IPS-18a (cell line): ENCODE measurements at regions not wholly inside any gene's neighbourhood (a gene's known extent, or its start where the extent isn't known, plus 50 kb on each side); places are given as distances from the start of the nearest gene placed in this dataset.

Experiments used
- H3K27ac ChIP-seq: one replicate; pipeline ENCODE4 v1.5.1; 2013; ENCODE audit warnings: low read length
- H3K27me3 ChIP-seq: one replicate; pipeline ENCODE4 v1.6.1; 2013; ENCODE audit warnings: mild to moderate bottlenecking, low read length; ENCODE audit not compliant: control insufficient read depth, insufficient read depth
- H3K36me3 ChIP-seq: one replicate; pipeline ENCODE4 v1.6.1; 2013; ENCODE audit warnings: low read depth, low read length; ENCODE audit not compliant: control insufficient read depth
- H3K4me1 ChIP-seq: one replicate; pipeline ENCODE4 v1.6.1; 2013; ENCODE audit warnings: low read depth, low read length; ENCODE audit not compliant: control insufficient read depth
- H3K4me3 ChIP-seq: one replicate; pipeline ENCODE4 v1.5.1; 2013; ENCODE audit warnings: low read length
- H3K9ac ChIP-seq: one replicate; pipeline ENCODE4 v1.6.1; 2013; ENCODE audit warnings: mild to moderate bottlenecking, low read length, moderate library complexity
- H3K9me3 ChIP-seq: one replicate; pipeline ENCODE4 v1.6.1; 2013; ENCODE audit warnings: low read depth, low read length; ENCODE audit not compliant: control insufficient read depth

DNA sequence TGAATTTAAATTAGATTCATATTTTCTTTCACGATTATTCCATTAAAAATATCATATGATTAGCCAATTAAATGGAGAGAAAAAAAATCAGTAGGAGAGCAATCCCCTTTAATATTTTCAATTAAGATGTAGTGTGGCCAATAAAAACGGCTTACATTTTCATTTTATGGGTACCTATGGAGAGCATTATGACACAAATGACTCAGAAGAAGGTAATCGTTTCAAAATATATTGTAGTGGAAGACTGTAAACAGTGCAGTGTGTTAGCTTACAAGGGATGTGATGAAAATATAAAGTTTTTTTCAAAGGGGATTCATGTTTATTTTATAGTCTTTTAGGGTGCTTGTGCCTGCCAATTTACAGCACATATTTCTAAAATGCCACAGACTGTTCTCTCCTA is 1507.4 kb upstream of the CELF4 start:
- Histone ChIP-seq H3K4me1 (no peaks in the 10 kb centered on the region), H3K36me3 (no peaks in the 10 kb centered on the region), H3K9ac (no peak overlapping the region), H3K27ac (no peak overlapping the region), H3K27me3 (no peaks in the 10 kb centered on the region), H3K9me3 (no peaks in the 10 kb centered on the region), H3K4me3 (no peak overlapping the region)

DNA sequence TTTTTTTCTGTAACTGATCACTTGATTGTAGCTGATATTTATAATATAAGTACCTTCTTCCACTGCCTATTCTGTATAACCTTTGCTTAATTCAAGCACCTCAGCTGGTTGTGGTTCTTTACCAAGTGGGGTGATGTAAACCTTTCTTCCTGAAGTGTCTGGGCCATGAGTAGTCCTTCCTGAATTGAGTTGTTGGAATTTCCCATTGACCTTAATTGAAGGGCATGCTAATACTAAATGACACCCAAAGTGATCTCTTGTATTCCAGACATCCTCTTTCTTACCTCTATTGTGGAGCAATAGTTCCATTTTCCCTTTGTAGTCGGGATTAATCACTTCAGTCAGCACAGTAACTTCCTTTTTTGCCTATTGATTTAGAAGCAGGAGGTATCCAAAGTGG is 1496.8 kb upstream of the CELF4 start:
- H3K27me3 ChIP-seq: no peaks in the 10 kb centered on the region
- no peaks in the 10 kb centered on the region for H3K9me3 ChIP-seq
- H3K4me3 ChIP-seq: no peak overlapping the region
- H3K36me3 ChIP-seq: no peaks in the 10 kb centered on the region
- no peaks in the 10 kb centered on the region for H3K4me1 ChIP-seq
- no peak overlapping the region for H3K9ac ChIP-seq
- no peak overlapping the region for H3K27ac ChIP-seq

DNA sequence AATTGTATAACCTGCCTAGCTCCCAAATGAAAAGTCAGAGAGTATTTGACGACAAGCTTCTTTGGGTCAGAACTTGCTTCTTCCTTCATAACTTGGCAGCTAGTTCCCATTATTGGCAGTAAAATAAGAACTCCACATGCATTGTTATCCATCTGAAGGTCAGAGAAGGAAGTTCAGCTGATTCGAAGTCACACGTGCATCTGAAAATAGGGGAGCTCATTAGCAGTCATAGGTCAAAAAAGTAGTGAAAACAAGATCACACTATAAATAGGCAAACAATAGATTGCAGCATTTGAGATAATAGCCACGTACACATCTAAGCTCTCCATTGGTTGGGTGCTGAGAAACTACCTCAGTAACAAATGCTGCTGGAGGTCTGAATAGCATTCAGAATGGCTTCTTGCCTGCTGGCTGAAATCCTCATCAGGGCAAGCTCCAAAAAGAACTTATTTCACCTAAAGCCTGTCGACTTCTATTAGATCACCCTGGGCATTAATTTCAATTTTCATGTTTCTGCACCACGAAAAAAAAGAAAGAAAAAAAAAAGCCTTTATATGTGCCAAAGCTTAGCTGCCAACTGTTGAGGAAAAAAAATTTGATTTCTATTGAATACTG is 1492.9 kb upstream of the CELF4 start:
- Histone ChIP-seq H3K9ac (no peak overlapping the region), H3K4me3 (no peak overlapping the region), H3K27ac (no peak overlapping the region), H3K4me1 (no peaks in the 10 kb centered on the region), H3K36me3 (no peaks in the 10 kb centered on the region), H3K9me3 (no peaks in the 10 kb centered on the region), H3K27me3 (no peaks in the 10 kb centered on the region)

DNA sequence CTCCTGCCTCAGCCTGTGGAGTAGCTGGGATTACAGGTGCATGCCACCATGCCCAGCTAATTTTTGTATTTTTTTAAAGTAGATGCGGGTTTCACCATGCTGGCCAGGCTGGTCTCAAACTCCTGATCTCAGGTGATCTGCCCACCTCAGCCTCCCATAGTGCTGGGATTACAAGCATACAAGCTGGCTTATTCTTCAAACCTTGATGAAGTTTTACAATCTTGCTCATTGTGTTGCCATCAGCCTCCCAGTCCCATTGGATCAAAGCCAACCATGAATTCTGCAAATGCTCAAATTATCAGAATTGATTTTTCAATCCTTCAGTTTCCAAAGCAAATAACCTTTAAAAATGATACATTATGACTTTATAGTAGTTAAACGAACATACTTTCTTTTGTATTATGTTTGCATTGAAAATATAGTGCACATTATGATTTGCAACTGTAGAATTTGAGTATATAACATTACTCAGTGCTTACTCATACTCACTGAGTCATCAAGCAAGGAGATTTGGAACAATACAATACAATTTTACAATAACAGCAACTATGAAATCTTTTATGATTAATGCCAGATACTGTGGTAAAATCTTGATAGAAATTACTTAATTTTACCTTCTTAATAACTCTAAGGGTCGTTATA is 1491.9 kb upstream of the CELF4 start:
- H3K27ac ChIP-seq: no peak overlapping the region
- H3K4me3 ChIP-seq: no peak overlapping the region
- H3K4me1 ChIP-seq: no peaks in the 10 kb centered on the region
- H3K27me3 ChIP-seq: no peaks in the 10 kb centered on the region
- no peaks in the 10 kb centered on the region for H3K36me3 ChIP-seq
- no peak overlapping the region for H3K9ac ChIP-seq
- no peaks in the 10 kb centered on the region for H3K9me3 ChIP-seq

DNA sequence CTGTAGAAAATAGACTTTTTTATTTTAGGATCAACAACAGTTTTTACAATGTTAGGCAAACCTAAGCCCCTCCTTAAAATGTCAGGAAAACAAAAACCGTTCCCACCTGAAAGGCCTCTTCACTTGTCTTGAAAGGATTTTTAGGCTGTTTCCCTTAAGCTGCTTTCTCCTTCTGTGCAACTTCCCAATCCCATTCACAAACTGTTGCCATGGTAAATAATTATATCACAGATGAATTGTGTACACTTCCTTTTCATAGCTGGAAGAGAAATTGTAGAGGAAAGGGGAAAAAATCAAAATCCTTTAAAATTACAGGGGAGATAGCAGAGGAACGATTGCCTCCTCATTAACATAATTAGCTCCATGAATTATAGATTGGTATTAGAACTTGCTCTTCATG is 1488.0 kb upstream of the CELF4 start:
- Histone ChIP-seq H3K4me3 (no peak overlapping the region), H3K9ac (no peak overlapping the region), H3K9me3 (no peaks in the 10 kb centered on the region), H3K4me1 (no peaks in the 10 kb centered on the region), H3K27ac (no peak overlapping the region), H3K36me3 (no peaks in the 10 kb centered on the region), H3K27me3 (no peaks in the 10 kb centered on the region)

DNA sequence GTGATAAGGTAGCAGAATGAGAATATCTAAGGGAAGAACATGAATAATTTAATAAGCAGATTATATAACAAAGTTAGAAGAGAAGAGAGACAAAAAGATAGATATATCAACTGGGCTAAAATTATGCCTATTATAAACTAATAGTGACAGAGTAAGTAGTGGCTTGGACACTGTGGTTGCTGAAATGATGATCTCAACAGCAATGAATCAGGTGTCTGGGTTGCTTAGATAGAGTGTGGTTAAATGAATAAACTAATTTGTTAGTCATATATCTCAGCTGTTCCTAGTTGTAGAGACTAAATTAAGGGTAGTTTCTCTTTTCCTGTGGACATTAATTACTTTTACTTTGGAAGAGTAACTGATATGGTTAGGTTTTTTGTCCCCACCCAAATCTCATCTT is 1485.4 kb upstream of the CELF4 start:
- no peaks in the 10 kb centered on the region for H3K9me3 ChIP-seq
- H3K36me3 ChIP-seq: no peaks in the 10 kb centered on the region
- no peaks in the 10 kb centered on the region for H3K4me1 ChIP-seq
- H3K27me3 ChIP-seq: no peaks in the 10 kb centered on the region
- H3K9ac ChIP-seq: no peak overlapping the region
- no peak overlapping the region for H3K4me3 ChIP-seq
- H3K27ac ChIP-seq: no peak overlapping the region

DNA sequence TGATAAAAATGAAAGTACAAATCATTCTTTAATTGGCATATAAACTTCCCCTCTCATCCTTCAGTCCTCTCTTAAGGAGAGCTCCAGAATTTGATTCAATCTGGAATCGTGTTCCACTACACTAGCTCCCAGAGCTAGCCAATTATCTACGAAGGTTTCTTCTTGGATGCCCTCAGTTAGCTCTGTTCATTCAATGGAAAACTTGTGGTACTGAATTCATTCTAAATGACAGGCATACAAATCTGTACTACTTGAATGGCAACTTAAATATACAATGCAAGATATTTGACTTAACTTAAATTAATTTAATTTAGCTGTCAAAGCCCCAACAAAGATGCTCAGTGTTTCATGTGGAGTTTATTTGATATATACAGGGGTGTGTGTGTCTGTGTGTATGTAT is 1474.2 kb upstream of the CELF4 start:
- H3K9me3 ChIP-seq: no peaks in the 10 kb centered on the region
- no peaks in the 10 kb centered on the region for H3K36me3 ChIP-seq
- no peak overlapping the region for H3K9ac ChIP-seq
- no peak overlapping the region for H3K27ac ChIP-seq
- no peak overlapping the region for H3K4me3 ChIP-seq
- H3K27me3 ChIP-seq: no peaks in the 10 kb centered on the region
- no peaks in the 10 kb centered on the region for H3K4me1 ChIP-seq

DNA sequence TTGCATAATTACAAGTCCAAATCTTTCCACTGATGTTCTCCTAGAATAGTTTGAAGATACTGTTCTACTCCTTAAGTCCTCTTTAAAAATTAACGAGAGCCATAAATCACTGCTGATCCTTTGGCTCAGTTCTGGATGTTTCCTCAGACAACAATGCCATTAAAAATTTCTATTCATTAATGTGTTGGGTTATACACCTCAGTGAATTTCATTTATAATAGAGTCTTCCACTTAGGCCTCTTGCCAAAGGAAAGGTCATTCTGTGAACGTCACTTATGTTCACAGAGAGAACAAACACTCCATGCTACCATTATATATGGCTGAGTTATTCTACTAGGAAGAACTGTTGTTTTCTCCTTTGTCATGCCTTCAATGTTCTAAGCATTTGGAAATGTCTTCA is 1472.3 kb upstream of the CELF4 start:
- Histone ChIP-seq H3K4me3 (no peak overlapping the region), H3K27me3 (no peaks in the 10 kb centered on the region), H3K9me3 (no peaks in the 10 kb centered on the region), H3K27ac (no peak overlapping the region), H3K9ac (no peak overlapping the region), H3K4me1 (no peaks in the 10 kb centered on the region), H3K36me3 (no peaks in the 10 kb centered on the region)

DNA sequence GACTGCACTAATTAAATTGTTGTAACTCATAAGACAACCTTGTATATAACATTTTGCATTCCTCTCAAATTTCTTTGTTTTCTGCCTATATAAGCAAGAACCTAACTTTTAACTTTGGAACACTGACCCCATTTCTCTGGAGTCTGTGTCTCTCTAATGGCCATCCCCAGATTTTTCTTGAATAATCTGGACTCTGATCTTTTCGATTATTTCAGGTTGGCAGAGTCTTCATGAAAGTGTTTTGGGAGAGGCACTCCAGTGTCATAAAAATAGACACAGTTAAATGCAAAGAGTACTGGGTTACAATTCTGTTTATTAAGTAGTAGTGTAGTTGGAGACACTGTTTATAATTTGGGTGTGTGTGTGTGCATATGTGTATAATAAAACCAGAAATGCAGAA is 1467.7 kb upstream of the CELF4 start:
- H3K4me1 ChIP-seq: no peaks in the 10 kb centered on the region
- no peak overlapping the region for H3K4me3 ChIP-seq
- H3K9ac ChIP-seq: no peak overlapping the region
- no peaks in the 10 kb centered on the region for H3K9me3 ChIP-seq
- H3K27ac ChIP-seq: no peak overlapping the region
- H3K36me3 ChIP-seq: no peaks in the 10 kb centered on the region
- H3K27me3 ChIP-seq: no peaks in the 10 kb centered on the region

DNA sequence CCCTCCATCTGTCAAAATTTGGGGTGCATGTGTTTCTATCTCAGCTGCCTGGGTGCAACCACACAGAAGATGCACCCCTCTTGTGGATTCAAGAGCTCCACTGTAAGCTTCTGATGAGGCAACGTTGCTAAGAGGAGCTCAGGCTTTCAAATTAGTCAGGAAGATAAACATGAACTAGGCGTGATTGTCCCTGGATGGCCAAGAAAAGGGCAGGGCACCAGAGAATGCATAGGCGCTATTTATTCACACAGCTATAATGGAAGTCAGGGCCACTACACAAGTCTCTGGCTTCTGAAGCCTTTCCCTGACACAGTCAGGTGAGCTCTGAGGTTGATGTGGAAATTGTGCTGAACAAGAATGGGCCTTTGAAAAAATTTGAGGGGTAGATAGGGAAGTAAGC is 1466.0 kb upstream of the CELF4 start:
- Histone ChIP-seq H3K36me3 (no peaks in the 10 kb centered on the region), H3K4me3 (no peak overlapping the region), H3K27ac (no peak overlapping the region), H3K9me3 (no peaks in the 10 kb centered on the region), H3K27me3 (no peaks in the 10 kb centered on the region), H3K9ac (no peak overlapping the region), H3K4me1 (no peaks in the 10 kb centered on the region)

DNA sequence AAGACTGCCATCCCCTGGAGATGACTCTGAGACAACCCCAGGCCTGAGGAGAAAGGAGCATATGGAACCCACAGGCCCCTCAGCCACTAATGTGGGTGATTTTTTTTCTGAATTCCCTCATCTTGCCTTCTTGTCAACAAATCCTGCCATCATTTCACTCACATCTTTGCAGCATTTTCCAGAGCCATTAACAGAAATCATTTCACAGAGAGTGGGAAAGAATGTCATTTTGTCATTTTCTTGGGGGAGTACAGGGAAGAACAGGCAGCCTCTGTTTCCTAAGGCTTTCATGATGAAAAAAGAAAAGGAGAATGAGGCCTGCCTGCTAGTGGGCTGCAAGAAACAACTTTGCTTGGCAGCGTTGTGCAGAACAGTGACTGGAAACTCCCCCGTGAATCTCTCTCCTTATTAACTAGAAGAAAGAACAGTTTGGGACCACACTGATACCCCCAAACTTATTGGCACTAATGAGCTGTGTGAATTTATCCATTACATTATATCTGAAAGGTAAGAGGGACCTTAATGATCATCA is 1464.6 kb upstream of the CELF4 start:
- H3K4me3 ChIP-seq: no peak overlapping the region
- no peaks in the 10 kb centered on the region for H3K36me3 ChIP-seq
- H3K27ac ChIP-seq: no peak overlapping the region
- H3K9me3 ChIP-seq: no peaks in the 10 kb centered on the region
- H3K4me1 ChIP-seq: no peaks in the 10 kb centered on the region
- H3K27me3 ChIP-seq: no peaks in the 10 kb centered on the region
- H3K9ac ChIP-seq: no peak overlapping the region

DNA sequence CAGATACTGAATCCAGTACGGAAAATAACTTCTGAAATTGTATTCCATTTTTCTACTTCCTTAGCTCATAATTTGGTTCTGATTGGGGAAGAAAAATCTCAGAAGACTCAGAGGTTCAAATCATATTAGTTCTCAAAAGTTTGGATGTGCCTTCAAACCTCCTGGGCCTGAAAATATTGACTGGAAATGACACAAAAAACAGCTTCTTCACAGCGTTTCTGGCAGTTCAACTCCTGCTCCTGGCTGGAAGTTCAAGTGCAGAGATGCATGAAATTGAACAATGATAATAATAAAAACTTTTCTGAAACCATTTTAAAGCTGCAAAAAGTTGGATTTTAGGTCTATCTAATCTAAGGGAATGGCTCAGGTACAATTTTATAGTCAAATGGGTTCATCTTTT is 1459.9 kb upstream of the CELF4 start:
- no peak overlapping the region for H3K9ac ChIP-seq
- H3K9me3 ChIP-seq: no peaks in the 10 kb centered on the region
- H3K4me1 ChIP-seq: no peaks in the 10 kb centered on the region
- no peak overlapping the region for H3K27ac ChIP-seq
- no peaks in the 10 kb centered on the region for H3K36me3 ChIP-seq
- no peaks in the 10 kb centered on the region for H3K27me3 ChIP-seq
- H3K4me3 ChIP-seq: no peak overlapping the region
